IPS-NIHi11 (cell line): ENCODE measurements at regions not wholly inside any gene's neighbourhood (a gene's known extent, or its start where the extent isn't known, plus 50 kb on each side); places are given as distances from the start of the nearest gene placed in this dataset.

Source experiments
- DNase-seq: peaks from one replicate; pipeline ENCODE4 v3.0.0; 2012; ENCODE audit warnings: mixed read lengths, low spot score

DNA sequence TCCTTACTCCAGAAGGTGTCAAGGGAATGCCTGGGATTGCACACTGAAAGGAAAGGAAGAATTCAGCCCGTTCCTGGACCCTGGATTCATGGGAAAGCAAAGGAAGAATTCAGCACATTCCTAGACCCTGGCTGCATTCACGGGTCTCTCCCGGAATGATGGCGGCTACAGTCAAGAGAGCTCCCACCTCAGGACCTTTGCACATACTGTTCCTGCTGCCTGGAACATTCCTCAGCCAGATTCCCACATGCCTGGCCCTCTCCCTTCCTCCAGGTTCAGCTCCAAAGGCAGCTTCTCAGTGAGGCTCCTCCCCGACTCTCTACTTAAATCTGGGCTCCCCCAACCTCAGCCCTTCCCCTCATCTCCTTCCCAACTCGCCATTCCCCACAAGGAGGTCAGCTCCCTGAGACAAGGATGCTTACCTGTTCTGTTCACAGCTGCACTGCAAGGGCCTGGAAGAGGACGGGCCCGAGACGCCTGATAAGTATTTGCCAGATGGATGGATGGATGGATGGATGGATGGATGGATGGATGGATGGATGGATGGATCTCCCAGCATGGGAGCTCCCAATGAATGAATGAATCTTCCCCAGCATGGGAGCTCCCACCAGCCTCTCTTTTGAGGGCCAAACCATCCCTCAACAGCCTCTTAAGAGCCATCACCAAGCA is 77.4 kb downstream of the NCOR2 start:
- DNase-seq = no peak

DNA sequence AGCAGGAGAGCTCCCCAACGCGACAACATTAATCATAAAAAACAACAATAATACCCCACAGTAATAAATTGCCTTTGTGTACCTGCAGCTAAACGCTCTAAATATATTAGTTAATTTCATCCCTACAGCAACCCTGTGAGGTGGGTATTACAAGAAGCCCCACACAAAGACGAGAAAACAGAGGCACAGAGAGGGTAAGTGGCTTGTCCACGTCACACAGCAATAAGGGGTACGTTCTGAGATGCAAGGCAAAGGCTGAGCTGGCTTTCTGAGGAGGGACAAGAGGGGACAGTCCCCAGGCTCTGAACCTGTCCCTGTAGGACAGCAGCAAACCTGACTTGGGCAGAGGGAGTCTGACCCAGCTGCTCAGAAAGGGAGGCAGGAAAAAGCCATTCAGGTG is 78.2 kb downstream of the NCOR2 start:
- no peak for DNase-seq

DNA sequence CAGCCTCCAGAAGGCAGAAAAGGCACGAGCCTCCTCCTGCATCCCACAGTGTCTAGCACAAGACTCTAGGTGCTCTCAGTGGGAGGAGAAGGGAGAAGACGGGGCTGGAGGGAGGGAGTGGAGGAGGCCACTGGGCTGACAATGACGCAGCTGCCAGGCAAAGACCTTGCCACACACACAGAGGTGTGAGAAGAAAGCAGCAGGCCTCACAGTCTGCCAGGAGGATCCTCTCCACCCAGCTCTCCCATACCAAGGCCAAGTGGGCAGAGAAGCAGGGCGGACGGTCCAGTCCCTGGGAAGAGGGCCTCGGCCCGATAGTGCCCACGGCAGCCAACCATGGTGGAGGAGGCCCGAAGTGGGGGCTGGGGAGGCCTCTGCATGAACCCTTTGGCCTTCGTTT is 78.9 kb downstream of the NCOR2 start:
- no peak for DNase-seq

DNA sequence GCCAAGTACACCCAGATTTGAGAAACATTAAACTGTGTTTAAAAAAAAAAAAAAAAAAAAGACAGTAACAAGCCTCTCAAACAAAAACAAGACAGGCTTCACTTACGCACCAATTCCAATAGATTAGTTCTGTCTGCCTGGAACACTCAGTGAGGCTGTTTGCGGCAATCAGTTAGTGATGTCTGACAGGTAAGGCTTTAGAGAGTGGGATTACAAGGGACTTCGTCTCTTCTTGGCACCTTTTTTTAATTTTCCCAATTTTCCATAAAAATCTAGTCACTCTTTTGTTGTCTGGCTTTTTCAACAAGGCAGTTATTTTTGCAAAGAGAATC is 79.6 kb downstream of the NCOR2 start:
- no peak for DNase-seq

DNA sequence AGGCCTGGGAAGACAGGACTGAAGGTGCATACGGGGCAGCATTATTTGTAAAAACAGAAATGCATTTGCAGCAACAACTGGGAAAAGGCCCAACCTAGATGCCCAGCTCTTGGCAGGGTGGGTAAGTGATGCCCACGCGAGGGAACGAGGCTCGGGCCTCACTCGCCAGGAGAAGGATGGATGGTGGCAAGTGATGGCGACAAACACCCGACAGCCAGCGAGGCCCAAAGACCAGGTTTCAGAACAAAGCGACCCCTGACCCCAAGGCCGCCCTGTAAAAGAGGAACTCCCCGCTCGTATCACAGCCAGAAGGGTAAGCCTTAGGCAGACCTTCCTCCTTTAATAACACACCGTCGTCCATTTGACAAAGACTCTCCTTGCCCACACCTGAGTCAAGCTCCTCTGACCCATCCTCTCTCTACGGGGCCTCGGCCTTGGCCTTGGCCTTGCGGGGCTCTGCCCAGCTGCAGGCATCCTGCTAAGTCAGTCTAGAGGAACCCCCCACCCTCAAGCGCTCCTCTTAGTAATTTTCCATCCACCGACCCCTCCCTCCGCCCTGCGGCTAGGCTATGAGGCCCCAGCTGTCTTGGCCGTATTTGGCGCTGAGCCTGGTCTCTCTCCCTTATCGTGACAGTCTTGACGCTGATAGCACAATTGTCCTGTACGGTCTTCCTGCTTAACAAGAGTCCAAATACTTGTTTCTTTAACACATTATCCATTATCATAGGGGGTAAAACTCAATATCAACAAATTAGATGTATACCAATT is 80.2 kb downstream of the NCOR2 start:
- no peak for DNase-seq

DNA sequence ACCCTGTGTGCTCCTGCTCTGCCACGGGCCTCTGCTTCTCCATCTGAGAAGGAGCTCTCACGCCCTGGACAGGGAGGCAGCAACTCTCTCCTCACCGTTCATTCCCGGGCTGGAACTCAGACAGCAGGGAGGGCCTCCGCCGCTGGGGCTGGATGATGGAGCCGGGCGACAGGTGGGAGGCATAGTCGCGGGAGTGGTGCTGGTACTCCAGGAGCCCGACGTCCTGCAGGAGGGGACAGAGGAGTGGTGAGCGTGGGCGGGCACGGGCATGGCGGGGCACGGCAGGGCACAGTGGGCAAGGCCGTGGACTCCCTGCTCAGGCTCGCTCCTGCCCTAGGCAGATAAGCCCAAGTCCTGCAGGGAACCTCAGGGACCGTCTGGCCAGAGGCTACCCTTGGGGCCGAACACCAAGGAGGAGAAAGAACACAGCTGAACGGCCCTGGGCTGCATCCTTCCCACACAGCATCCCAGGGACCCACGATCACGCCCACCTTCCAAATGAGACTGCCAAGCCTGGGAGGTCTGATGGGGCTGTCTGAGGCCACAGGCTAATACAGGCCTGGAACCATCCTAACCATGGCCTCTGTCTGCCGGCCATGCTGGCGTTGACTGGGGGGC is 81.0 kb downstream of the NCOR2 start:
- no peak for DNase-seq

DNA sequence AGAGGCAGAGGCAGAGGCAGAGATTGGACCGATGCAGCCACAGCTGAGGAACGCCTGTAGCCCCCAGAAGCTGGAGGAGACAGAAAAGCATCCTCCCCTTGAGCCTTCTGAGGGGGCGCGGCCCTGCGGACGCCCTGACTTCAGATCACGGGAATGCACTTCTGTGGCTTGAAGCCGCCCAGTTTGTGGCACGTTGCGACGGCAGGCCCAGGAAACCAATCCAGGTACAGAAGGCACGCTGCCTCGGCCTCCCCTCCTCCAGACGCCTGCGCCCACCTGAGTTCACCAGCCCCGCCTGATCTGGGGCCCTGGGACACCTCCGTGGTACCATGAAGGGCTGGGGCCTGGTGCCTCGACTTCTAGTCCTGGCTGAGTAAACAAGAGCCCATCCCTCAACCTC is 82.0 kb downstream of the NCOR2 start:
- no peak for DNase-seq

DNA sequence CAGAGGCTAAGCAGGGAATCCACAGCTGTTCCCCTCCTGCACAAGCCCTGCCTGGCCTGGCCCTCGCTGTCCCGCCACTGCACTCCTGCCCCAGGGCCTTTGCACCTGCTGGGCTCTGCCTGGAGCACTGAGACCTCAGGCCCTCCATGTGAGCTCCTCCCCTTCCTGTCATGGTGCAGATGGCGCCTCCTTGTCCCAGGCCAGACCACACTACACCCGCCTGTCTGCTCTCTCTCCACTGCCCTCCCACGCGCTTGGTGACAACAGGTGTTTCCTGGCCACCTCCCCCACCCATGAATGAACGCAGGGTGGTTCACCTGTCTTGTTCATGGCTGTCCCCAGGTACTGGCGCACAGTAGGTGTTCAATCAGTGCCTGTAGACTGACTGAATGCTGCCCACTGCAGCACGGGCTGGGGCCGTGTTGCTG is 82.9 kb downstream of the NCOR2 start:
- DNase-seq = no peak

DNA sequence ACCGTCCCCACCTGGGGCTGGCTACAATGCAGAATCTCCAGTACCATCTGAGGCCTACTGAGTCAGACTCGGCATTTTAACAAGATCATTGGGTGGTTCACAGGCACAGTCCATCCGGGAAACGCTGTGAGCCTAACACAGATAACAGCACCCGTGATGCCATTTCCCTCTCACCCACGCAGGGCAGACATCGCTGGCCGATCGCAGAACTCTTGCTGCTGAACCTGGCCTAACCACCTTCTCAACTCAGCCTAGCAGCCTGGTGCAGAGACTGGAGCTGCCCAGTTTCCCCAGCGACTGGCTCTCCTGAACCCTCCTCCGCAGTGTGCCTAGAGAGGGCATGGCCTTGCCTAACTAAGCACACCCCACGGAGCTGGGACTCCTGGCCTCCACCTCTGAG is 83.3 kb downstream of the NCOR2 start:
- DNase-seq = no peak

DNA sequence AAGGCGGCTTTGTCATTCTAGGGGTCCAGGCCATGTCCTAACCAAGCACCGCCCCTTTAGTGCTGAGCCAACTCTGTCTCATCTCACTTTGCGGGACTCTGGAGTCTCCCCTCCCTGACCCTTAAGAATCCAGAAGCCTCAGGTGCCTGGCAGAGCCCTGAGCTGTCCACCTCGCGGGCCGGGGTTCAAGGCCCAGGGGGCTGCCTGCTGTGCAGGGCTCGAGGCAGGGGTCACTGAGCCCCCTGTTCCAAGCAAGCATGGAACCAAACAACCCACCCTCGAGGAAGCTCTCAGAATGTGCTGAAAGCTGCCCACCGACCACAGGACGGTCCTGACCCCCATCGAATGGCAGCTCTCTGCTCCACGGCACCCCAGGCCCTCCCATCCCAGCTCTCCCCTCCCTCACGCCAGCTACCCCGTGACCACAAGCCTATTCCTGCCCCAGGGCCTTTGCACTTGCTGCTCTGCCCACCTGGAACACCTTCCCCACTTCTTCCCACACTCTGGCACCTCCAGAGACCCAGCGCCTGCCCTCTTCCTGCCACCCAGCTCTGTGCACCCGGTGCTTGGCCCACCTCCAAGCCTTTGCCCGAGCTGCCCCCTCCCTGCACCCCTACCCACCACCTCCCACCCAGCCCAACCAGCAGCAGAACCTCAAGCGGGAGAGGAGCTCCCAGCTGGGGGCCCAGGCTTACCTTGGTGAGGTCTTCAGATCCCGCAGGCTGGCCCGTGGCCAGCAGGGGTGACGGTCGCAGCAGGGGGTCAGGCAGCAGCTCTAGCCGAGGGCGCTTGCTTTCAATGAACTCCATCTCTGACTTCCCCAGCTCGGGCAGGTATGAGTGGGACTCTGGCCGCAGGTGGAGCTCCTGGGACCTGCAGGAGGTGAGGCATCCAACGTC is 84.3 kb downstream of the NCOR2 start:
- no peak for DNase-seq

DNA sequence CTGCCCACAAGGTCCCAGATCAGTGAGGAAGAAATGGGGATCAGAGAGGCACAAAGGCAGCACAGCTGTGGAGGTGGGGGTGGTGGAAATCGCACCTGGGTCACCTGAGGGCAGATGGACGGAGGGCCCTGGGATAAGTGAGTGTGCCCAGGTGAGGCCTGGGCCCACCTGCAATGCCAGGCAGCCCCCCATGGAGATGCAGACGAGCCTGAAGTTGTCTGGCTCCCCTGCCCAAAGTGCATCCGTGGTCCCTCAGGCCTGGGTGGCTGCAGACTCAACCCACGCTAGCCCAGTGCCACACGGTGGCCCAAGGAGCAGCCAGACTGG is 84.9 kb downstream of the NCOR2 start:
- DNase-seq = no peak

DNA sequence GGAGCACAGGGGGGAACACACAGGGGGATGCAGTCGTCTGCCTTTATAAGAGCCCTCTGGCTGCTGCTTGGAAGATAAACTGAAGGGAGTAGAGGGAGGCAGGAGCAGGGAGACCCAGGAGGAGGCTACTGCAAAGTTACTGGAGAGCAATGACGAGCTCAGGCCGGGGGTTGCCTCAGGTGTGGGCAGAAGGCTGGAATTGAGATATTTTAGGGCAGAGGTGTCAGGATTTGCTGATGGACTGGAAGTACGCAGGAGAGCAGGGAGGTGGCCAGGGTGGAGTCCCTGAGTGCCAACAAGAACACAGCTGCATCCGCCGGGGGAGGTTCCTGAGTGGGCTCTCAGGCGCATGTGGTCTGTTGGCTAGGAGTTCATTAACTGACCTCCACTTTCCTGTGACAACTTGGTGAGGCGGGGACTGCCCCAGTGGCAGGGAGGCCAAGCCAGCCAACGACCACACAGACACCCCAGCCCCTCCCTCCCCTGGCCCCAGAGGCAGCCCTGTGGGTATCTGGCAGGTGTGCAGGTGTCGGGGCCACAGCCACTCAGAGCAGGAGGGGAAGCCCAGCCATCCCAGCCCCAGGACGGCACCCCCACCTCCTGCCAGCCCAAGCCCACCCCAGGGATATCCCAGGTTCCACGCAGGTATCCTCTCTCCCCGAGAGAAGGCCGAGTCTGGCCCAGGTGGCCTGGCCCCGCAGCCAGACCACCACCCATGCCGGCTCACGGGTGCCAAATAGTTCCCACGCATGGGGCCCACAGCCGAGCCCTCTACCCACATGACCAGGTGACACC is 85.4 kb downstream of the NCOR2 start:
- DNase-seq = no peak

DNA sequence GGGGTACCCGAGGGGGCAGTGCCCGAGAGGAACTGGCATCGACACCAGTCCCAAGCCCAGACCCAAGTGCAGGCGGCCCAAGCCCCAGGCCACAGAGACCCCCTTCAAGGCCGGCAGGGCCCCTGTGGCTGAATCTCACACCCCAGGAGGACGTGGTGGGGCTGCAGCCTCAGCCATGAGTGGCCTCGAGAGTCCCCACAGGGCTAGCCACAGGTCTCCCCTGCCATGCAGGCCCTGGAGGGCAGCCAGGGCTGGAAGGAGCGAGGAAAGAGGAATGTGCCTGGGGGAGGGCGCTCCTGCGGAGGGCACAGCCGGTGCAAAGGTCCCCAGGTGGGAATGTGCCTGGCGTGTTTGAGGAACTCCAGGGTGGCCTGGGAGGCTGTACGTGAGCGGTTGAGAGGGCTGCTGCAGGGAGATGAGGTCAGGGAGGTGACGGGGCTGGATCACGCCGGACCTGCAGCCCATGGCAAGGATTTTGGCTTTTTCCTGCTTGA is 86.1 kb downstream of the NCOR2 start:
- DNase-seq = no peak

DNA sequence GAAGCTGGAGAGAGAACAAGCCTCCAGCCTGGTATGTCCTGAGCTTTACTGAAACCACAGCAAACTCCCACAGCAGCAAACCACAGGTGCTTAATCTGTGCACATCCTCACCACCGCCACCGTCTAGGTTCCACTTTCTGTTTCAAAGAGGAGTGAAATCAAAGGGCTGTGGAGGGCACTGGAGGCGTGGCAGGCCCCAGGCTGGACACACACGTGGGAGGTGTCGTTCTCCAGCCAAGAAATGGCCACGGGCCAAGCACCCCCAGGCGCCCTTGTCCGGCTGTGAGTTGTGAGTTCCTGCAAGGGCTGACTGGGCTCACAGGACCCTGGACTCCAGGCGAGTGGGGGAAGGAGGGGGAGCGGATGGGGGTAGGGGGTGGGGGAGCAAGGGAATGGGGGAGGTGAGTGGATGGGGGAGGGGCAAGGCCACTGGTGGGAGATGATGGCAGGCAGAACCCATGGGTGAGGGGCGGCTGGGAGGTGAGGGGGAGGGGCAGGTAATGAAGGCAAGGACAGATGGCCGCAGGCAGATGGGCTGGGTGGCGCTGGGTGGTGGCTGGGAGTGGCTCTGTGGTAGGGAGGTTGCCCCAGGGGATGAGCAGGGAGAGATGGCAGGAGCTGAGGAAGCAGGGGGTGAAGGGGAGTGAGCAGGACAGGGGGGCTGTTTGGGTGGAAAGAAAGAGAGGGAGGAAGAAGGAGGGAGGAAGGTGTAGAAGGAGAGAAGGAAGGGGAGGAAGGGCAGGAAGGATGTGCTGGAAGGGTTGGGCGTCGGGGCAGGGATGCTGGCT is 86.7 kb downstream of the NCOR2 start:
- no peak for DNase-seq

DNA sequence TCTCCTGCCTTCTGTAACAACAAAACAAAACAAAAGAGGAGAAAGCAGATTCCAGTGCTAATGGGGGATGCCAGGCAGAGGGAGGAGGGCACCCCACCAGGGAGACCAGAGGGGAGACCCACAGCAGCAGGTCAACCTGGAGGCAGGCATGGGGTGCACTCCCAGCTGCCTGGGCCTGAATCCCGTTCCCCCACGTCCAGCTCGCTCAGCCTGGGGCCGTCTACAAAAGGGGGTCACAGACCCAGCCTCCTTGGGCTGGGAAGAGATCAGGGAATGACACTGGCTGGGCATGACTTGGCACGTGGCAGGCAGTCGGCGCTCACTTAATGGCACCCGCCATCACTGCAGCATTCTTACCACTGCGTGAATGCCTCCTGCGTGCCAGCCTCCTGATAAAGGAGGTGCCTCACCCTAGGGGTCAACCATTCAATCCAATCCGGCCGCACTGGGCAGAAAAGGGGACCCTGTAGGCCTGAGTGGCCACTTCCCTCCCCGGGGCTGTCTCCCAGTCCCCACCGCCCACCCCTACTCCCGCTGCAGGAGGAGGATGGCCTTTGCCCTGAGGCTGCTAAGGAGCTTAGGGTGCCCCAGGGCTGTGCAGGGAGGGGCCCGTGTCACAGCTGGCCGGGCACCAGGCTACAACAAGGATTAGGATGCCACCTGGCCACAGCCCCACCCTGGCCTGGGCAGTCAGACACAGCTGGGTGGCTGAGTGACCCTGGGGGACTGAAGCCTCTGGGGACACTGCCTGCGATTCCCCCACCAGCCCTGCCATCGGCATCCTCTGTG is 87.5 kb downstream of the NCOR2 start:
- no peak for DNase-seq

DNA sequence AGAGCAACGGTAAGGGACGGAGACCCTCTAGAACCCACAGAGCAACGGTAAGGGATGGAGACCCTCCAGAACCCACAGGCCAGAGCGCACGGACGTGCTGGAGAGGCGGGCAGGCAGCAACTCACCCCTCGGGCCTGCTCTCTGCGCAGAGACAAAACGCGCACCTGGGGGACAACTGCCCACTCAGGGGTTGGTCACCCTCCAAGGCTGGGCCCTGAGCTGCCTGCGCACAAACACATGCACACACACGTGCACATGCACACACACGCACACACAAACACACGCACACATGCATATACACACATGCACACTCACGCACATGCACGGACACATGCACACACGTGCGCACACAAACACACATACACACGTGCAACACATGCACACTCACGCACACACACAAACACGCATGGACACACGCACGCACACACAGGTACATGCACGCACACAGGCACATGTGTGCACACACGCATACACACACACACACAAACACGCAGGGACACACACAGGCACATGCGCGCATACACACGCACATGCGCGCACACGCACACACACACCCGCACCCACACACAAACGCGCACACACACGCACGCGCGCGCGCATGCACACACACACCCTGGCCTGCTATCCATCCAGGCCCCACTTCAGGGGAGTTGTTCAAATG is 88.3 kb downstream of the NCOR2 start:
- no peak for DNase-seq

DNA sequence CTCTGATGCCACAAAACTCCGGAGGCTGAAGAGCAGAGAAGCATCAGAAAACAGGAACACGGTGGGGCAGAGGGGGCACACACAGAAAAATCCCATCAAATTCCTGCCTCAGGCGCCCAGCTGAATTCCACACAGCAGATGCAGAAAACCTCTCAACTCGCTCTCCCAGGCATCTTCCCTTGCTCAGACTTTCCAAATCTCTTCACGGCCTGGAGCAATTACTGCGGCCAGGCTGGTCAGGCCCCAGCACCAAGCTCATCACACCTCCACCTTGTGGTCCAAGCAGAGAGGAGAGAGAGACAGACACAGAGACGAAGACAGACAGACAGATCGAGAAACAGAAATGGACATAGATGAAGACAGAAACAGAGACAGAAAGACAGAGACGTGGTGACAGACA is 89.0 kb downstream of the NCOR2 start:
- DNase-seq = no peak

DNA sequence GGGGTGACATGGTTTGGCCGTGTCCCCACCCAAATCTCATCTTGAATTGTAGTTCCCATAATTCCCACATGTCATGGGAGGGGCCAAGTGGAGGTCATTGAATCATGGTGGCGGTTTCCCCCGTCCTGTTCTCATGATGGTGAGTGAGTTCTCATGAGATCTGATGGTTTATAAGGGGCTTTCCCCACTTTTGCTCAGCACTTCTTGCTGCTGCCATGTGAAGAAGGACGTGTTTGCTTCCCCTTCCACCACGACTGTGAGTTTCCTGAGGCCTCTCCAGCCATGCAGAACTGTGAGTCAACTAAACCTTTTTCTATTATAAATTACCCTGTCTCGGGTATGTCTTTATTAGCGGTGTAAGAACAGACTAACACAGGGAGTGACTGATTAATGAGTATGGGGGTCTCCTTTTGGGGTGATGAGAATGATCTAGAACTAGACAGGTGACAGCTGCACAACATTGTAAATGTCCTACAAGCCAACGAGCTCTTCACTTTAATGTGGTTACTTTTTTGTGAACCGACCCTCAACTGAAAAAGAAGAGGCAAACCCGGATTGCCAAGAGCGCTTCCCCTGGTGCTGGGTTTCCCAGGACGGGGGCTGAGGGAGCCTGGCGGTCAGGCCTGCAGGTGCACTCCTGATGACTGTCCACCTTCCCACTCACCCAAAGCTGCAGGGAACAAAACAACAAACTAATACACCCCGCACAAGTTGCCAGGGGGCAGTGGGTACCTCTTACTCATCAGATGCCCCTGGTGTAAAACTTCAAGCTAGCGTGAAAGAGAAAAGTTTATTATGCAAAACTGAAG is 90.1 kb downstream of the NCOR2 start:
- DNase-seq = no peak

DNA sequence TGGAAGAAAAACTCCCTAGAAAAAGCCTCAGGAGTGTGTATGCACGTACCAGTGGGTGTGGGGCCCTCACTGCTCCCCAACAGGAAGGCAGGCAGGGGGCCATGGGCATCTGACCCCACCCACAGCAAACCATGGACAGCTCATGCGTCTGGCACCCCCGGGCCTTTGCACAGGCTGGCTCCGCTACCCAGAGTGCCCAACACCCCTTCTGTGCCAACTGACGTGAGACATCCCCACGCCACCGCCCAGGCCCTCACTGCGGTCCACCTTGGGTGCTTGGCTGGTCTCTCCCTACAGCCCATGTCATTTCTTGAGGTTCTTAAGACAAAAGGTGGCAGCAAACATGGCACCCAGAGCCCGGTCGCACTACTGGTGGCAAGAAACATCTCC is 91.4 kb downstream of the NCOR2 start:
- DNase-seq = no peak
